Karpas-422 (cell line): ENCODE measurements at regions not wholly inside any gene's neighbourhood (a gene's known extent, or its start where the extent isn't known, plus 50 kb on each side); places are given as distances from the start of the nearest gene placed in this dataset.

Source experiments
- DNase-seq: peaks from one replicate; pipeline ENCODE4 v3.0.0-alpha.2; 2015
- H2AFZ ChIP-seq: fragments of 200-600 bp; sonication (generic); 2 replicates; pipeline ENCODE4 v1.6.1; 2014; ENCODE audit warnings: antibody characterized with exemption, low read length, mixed read lengths
- H3K27ac ChIP-seq: fragments of 200-600 bp; sonication (generic); 2 replicates; pipeline ENCODE4 v1.5.1; 2014; ENCODE audit warnings: mild to moderate bottlenecking, low read length, moderate library complexity
- H3K27me3 ChIP-seq: fragments of 200-600 bp; sonication (generic); 2 replicates; pipeline ENCODE4 v1.6.1; 2014; ENCODE audit warnings: low read length, mixed read lengths
- H3K36me3 ChIP-seq: fragments of 200-600 bp; sonication (generic); 2 replicates; pipeline ENCODE4 v1.6.1; 2014; ENCODE audit warnings: low read length, mixed read lengths; ENCODE audit not compliant: insufficient read depth
- H3K4me1 ChIP-seq: fragments of 200-600 bp; sonication (generic); 2 replicates; pipeline ENCODE4 v1.6.1; 2014; ENCODE audit warnings: mild to moderate bottlenecking, low read length, mixed read lengths
- H3K4me2 ChIP-seq: fragments of 200-600 bp; sonication (generic); 2 replicates; pipeline ENCODE4 v1.6.1; 2014; ENCODE audit warnings: low read length, low read depth, mild to moderate bottlenecking; ENCODE audit not compliant: poor library complexity, severe bottlenecking
- H3K4me3 ChIP-seq: fragments of 200-600 bp; sonication (generic); 2 replicates; pipeline ENCODE4 v1.5.1; 2014; ENCODE audit warnings: mild to moderate bottlenecking, antibody characterized with exemption, low read length, mixed read lengths
- H3K79me2 ChIP-seq: fragments of 200-600 bp; sonication (generic); 2 replicates; pipeline ENCODE4 v1.6.1; 2014; ENCODE audit warnings: mild to moderate bottlenecking, low read length, mixed read lengths
- H3K9ac ChIP-seq: fragments of 200-600 bp; sonication (generic); 2 replicates; pipeline ENCODE4 v1.6.0; 2014; ENCODE audit warnings: low read length
- H3K9me2 ChIP-seq: fragments of 200-600 bp; sonication (generic), shearing (Covaris generic); replicated peaks from 2 replicates; pipeline ENCODE4 v1.6.0; 2014; ENCODE audit warnings: mild to moderate bottlenecking, low read length, moderate library complexity; ENCODE audit not compliant: insufficient read depth
- H3K9me3 ChIP-seq: fragments of 300-700, 200-600 bp; sonication (generic); 2 replicates; pipeline ENCODE4 v1.6.1; 2014; ENCODE audit warnings: low read length, mixed read lengths
- H4K20me1 ChIP-seq: fragments of 200-600 bp; sonication (generic); 2 replicates; pipeline ENCODE4 v1.6.1; 2014; ENCODE audit warnings: mild to moderate bottlenecking, antibody characterized with exemption, low read length, low read depth; ENCODE audit not compliant: insufficient read depth

DNA sequence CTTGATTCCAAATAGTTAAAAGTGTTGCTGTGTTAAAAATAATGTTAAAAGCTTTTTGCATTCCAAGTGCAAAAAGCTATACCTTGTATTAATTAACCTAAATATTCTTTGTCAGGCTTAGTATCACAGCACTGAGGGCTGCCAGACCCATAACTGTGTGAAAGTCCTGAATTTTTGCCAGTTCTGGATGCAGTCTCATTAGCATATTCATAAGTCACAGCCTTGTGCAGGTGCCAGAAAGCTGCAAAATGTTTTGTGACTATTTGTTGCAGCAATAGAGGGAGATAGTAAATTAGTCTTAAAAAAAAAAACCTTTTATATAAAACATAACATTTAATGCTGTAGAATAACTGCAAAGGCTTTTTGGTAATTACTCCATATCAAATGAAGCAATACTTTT is 56.6 kb downstream of the SLITRK1 start:
- no peak overlapping the region for H3K4me2 ChIP-seq
- H3K9me2 ChIP-seq = no peaks in the 10 kb centered on the region
- H3K4me3 ChIP-seq = no peak overlapping the region
- no peak overlapping the region for H2AFZ ChIP-seq
- H3K79me2 ChIP-seq = no peaks in the 10 kb centered on the region
- peaks cover 16% of the 10 kb centered on the region for H3K9me3 ChIP-seq
- H3K4me1 ChIP-seq = no peaks in the 10 kb centered on the region
- no peaks in the 10 kb centered on the region for H3K36me3 ChIP-seq
- no peak overlapping the region for H3K9ac ChIP-seq
- H3K27ac ChIP-seq = no peak overlapping the region
- no peaks in the 10 kb centered on the region for H3K27me3 ChIP-seq
- H4K20me1 ChIP-seq = no peaks in the 10 kb centered on the region
- no peak for DNase-seq

GRCh38 chr13:83824560-83824959 is 57.7 kb downstream of the SLITRK1 start:
- no peak for DNase-seq
- Histone ChIP-seq H3K27ac (no peak overlapping the region), H3K9ac (no peak overlapping the region), H4K20me1 (no peaks in the 10 kb centered on the region), H3K9me3 (peaks cover 11% of the 10 kb centered on the region), H3K9me2 (no peaks in the 10 kb centered on the region), H3K4me1 (no peaks in the 10 kb centered on the region), H3K79me2 (no peaks in the 10 kb centered on the region), H3K36me3 (no peaks in the 10 kb centered on the region), H3K4me2 (no peak overlapping the region), H3K4me3 (no peak overlapping the region), H2AFZ (no peak overlapping the region), H3K27me3 (no peaks in the 10 kb centered on the region)

DNA sequence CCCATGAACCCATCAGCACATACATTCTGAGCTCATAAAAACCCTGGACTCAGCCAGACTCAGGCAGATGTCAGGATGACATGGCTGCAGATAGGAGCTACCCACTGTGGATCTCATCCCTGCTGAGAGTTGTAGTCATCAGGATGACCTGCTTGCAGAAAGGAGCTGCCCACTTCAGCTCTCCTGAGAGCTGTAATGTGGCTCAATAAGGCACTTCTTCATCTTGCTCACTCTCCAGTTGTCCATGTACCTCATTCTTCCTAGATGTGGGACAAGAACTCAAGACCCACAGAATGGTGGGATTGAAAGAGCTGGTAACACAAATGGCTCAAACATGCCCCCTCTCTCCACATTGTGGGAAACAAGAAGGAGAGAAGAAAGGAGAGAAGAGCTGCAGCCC is 58.2 kb downstream of the SLITRK1 start:
- no peak overlapping the region for H3K4me3 ChIP-seq
- no peaks in the 10 kb centered on the region for H4K20me1 ChIP-seq
- H3K9me2 ChIP-seq = no peaks in the 10 kb centered on the region
- H3K27me3 ChIP-seq = no peaks in the 10 kb centered on the region
- H2AFZ ChIP-seq = no peak overlapping the region
- no peak overlapping the region for H3K27ac ChIP-seq
- H3K36me3 ChIP-seq = no peaks in the 10 kb centered on the region
- H3K9me3 ChIP-seq = peaks cover 14% of the 10 kb centered on the region
- no peak overlapping the region for H3K4me2 ChIP-seq
- no peak overlapping the region for H3K9ac ChIP-seq
- H3K79me2 ChIP-seq = no peaks in the 10 kb centered on the region
- H3K4me1 ChIP-seq = no peaks in the 10 kb centered on the region
- DNase-seq = no peak

DNA sequence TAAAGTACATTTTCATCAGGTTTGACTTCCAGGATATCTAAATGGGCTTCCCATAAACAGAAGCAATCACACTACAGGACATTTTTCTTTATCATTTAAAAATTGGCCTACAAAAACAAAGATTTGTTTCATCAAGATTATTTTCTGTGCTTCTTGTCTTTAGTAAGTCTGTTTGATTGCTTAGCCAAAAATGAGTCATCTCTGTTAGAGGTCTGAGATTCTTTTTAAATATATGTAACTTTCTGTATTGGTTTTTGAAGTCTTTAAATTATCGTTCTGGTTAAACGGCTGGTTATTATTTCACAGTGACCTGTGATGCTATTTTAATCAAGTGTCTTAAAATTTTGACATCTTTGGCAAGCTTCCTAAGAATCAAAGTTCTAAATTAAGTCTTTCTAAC is 62.7 kb downstream of the SLITRK1 start:
- Histone ChIP-seq H4K20me1 (no peaks in the 10 kb centered on the region), H3K9me3 (peaks cover 23% of the 10 kb centered on the region), H3K27ac (no peak overlapping the region), H3K4me2 (no peak overlapping the region), H3K27me3 (no peaks in the 10 kb centered on the region), H3K4me3 (no peak overlapping the region), H3K9me2 (no peaks in the 10 kb centered on the region), H3K4me1 (no peaks in the 10 kb centered on the region), H3K36me3 (no peaks in the 10 kb centered on the region), H2AFZ (no peak overlapping the region), H3K9ac (no peak overlapping the region), H3K79me2 (no peaks in the 10 kb centered on the region)
- DNase-seq = no peak

- no peak overlapping the region for H2AFZ ChIP-seq
- H3K27ac ChIP-seq = no peak overlapping the region
- H3K4me2 ChIP-seq = no peak overlapping the region
- no peak overlapping the region for H3K4me3 ChIP-seq
- H3K36me3 ChIP-seq = no peaks in the 10 kb centered on the region
- H3K9ac ChIP-seq = no peak overlapping the region
- DNase-seq = no peak
- H3K9me3 ChIP-seq = peaks cover 21% of the 10 kb centered on the region
- no peaks in the 10 kb centered on the region for H3K4me1 ChIP-seq
- no peaks in the 10 kb centered on the region for H3K79me2 ChIP-seq
- H3K27me3 ChIP-seq = no peaks in the 10 kb centered on the region
- H4K20me1 ChIP-seq = no peaks in the 10 kb centered on the region
- no peaks in the 10 kb centered on the region for H3K9me2 ChIP-seq
Measured at GRCh38 chr13:83819156-83819555, 63.1 kb downstream of the SLITRK1 start.

DNA sequence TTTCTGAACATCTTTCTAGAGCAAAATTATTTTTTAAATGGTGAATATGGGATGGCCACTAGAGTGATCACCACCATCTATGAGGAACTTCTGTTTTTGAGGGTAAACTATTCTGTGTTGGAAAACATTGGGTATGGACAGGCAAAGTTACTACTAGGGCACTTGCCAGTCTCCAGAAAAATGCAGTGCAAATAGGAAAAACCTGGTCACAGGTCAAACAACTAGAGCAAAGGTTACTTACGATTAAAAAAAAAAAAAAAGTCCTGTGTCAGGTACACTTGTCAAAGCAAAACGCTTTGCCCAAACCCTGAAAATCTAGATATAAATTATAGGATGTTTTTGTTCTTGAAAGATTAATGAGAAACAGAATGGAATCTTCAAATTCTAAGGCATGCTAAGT is 66.2 kb downstream of the SLITRK1 start:
- Histone ChIP-seq H3K27me3 (no peaks in the 10 kb centered on the region), H2AFZ (no peak overlapping the region), H3K9me3 (peaks cover 21% of the 10 kb centered on the region)

GRCh38 chr13:83815598-83815997 is 66.7 kb downstream of the SLITRK1 start:
- H3K9me2 ChIP-seq = no peaks in the 10 kb centered on the region
- no peak for DNase-seq
- H3K27me3 ChIP-seq = no peaks in the 10 kb centered on the region
- H3K4me1 ChIP-seq = no peaks in the 10 kb centered on the region
- peaks cover 23% of the 10 kb centered on the region for H3K9me3 ChIP-seq
- no peak overlapping the region for H3K4me3 ChIP-seq
- H3K4me2 ChIP-seq = no peak overlapping the region
- no peak overlapping the region for H3K9ac ChIP-seq
- no peaks in the 10 kb centered on the region for H3K36me3 ChIP-seq
- H2AFZ ChIP-seq = no peak overlapping the region
- no peak overlapping the region for H3K27ac ChIP-seq
- H3K79me2 ChIP-seq = no peaks in the 10 kb centered on the region
- no peaks in the 10 kb centered on the region for H4K20me1 ChIP-seq

More for the DNA sequence above, 66.2 kb downstream of the SLITRK1 start:
- H3K4me2 ChIP-seq = no peak overlapping the region
- H3K4me1 ChIP-seq = no peaks in the 10 kb centered on the region
- H3K4me3 ChIP-seq = no peak overlapping the region
- H3K36me3 ChIP-seq = no peaks in the 10 kb centered on the region
- no peak overlapping the region for H3K9ac ChIP-seq
- H4K20me1 ChIP-seq = no peaks in the 10 kb centered on the region
- no peak overlapping the region for H3K27ac ChIP-seq
- no peaks in the 10 kb centered on the region for H3K9me2 ChIP-seq
- no peaks in the 10 kb centered on the region for H3K79me2 ChIP-seq
- no peak for DNase-seq

- Histone ChIP-seq H3K27ac (no peak overlapping the region), H3K9ac (no peak overlapping the region), H3K27me3 (no peaks in the 10 kb centered on the region), H3K4me2 (no peak overlapping the region), H3K4me1 (no peaks in the 10 kb centered on the region), H3K4me3 (no peak overlapping the region), H3K9me3 (peaks cover 12% of the 10 kb centered on the region), H3K9me2 (no peaks in the 10 kb centered on the region), H3K36me3 (no peaks in the 10 kb centered on the region), H4K20me1 (no peaks in the 10 kb centered on the region), H3K79me2 (no peaks in the 10 kb centered on the region), H2AFZ (no peak overlapping the region)
- no peak for DNase-seq
Measured at GRCh38 chr13:83810136-83810535, 72.1 kb downstream of the SLITRK1 start.

DNA sequence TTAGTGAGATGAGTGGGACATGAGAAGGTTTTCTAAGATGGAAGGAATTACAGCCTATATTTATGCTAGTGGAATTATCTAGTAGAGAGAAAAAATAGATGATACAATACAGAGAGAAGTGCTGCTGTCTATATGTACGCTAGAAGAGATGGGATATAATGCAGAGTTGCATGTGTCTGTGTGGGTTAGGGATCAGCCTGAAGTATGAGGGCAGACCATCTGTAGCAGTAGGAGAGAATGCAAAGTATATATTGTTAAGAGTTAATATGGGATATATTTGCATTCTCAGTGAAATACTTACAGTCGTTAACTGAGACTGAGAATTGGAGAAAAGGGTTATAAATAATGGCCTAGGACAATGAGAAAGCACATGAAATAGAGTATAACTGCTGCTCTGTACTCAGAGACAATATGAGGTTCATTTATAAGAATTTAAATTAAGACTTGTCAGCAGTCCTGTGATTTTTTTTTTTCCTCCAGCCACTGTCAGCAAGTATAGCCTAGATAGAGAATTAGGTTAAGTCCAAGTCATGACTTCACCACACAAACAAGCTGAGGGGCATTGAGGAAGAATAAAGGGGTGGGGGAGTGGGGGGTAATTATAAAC is 77.8 kb downstream of the SLITRK1 start:
- H3K79me2 ChIP-seq = no peaks in the 10 kb centered on the region
- H3K27me3 ChIP-seq = no peaks in the 10 kb centered on the region
- H3K9me2 ChIP-seq = no peaks in the 10 kb centered on the region
- no peaks in the 10 kb centered on the region for H3K36me3 ChIP-seq
- H3K27ac ChIP-seq = no peak overlapping the region
- H3K9ac ChIP-seq = no peak overlapping the region
- no peaks in the 10 kb centered on the region for H4K20me1 ChIP-seq
- no peak overlapping the region for H3K4me2 ChIP-seq
- no peaks in the 10 kb centered on the region for H3K4me1 ChIP-seq
- H2AFZ ChIP-seq = no peak overlapping the region
- no peak for DNase-seq
- H3K4me3 ChIP-seq = no peak overlapping the region
- no peaks in the 10 kb centered on the region; the same call in 1 of the 2 replicates for H3K9me3 ChIP-seq
